NCI-H1694 treated with DMSO at 0.1 percent for 48 hours (cell line): ENCODE measurements at regions not wholly inside any gene's neighbourhood (a gene's known extent, or its start where the extent isn't known, plus 50 kb on each side); places are given as distances from the start of the nearest gene placed in this dataset.
"Not testable (repeated sequence)": the region's sequence is repeated elsewhere in the genome, so short reads cannot be mapped to it uniquely, and the experiment has no call there.

ENCODE experiments used
- DNase-seq: peaks from one replicate; lab custom pipeline; 2025; lab: John Stamatoyannopoulos, UW

DNA sequence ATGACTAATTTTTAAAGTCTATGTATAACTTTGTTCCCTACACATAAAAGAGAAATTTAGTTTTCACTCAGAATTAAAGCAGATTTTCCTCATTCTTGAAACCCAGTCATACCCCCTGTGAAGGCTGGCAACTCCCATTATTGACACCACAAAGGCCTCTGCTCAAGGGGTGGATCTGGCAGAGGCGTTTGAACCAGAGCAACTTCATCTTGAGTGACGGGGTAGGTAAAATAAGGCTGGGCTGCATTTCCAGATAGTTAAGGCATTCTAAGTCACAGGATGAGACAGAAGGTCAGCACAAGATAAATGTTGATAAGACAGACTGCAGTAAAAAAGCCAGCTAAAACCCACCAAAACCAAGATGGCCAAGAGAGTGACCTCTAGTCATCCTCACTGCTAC, 177.2 kb upstream of the OR13F1 start:
- no peak for DNase-seq

DNA sequence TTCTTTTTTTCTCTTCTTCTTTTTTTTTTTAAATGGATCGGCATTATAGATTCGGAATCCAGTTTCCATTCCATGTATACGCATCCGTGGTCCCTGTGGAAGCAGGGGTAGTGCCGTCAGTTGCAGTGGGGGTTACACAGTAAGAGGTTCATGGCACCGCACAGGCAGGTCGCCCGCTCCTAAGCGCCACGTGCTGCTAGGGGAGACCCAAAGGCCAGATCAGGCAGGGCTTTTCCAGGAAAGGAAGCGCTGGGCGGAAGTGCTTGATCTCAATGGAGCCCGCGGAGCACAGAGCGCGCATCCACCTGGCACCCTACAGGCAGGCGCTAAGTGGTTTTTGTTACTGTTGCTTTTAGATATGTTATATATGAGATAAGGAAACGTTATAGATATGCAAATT, 174.8 kb upstream of the OR13F1 start:
- DNase-seq = no peak

DNA sequence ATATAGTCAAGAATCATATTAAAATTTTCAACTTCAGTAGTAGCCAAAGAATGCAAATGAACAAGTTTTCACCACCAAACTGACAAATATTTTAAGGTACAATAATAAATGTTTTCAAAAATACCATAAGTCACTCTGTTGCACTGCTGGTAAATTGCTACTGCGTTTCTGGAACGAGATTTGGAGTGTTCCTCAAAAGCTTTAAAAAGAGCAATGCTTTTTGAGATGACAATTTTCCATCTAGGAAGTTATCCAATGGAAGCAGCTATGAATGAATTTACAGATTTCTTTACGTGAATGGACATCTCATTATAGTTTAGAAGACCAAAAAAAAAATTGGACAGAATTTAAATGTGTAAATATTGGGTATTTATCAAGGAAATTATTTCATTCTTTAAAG, 173.2 kb upstream of the OR13F1 start:
- DNase-seq = no peak

DNA sequence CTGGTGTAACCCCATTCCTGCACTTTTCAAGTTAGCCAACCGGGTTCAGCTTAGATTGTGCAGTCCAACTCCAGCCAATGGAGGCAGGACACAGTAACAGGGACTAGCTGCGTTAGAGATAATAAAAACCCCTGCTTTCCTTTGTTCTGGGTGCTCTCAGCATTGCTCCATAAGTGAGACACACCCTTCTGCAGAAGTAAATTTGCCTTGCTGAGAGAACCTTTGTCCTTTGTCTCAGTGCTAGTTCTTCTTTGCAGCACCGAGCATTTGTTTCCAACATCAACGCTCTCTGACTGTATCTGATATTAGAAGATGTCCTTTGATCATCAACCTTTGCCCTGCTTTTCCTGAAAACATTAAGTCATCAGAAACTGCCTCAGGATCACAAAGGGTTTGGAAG, 169.5 kb upstream of the OR13F1 start:
- no peak for DNase-seq

DNA sequence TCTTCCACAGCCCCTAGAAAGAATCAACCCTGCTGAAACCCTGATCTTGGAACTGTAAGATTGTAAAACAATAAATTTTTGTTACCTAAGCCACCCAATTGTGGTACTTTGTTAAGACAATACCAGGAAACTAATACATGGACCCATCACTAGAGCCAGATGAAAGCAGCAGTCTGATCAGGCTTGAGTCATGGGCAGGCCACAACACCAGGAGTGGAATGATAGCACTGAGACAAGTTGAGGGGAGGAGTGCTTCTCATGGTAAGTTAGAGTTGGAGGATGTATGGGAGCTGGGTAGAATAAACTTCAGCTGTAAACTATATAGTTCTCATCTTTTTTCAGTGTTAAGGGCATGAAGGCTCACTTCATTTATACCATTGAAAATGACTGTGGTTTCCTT, 164.4 kb upstream of the OR13F1 start:
- no peak for DNase-seq

DNA sequence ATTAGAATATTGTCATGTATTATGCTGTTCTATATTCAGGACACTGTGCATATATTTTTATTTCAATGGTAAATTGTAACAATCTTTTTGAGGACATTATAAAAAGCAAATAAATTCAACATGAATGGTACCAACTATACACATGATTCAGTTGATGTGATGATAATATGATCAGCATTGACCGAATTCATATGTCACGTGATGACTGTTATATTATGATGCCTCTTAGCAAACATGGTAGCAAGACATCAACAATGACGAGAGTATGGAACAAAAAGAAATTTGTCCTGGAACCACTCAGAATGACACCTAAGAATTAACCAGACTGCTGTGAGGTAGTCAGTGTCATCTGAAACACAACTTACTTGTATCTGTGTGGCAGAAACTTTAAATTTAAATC, 161.5 kb upstream of the OR13F1 start:
- no peak for DNase-seq

DNA sequence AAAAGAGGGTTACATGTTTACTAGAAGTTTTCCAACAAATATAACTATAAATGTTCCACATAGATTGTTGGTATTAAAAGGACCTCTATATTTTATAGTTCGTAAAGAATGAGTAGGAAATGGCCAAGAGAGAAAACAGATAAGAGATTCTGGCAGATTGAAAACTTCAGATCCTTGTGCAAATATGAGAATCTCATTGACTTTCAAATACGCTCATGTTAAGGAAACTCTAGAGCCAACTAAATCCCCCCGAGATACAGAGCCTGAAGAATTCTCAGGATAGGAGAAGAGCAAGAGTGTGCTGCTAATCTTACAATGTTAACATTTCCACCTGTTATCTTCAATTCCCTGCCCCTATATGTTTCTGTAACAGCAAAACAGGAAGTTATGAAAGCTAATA, 159.0 kb upstream of the OR13F1 start:
- no peak for DNase-seq

DNA sequence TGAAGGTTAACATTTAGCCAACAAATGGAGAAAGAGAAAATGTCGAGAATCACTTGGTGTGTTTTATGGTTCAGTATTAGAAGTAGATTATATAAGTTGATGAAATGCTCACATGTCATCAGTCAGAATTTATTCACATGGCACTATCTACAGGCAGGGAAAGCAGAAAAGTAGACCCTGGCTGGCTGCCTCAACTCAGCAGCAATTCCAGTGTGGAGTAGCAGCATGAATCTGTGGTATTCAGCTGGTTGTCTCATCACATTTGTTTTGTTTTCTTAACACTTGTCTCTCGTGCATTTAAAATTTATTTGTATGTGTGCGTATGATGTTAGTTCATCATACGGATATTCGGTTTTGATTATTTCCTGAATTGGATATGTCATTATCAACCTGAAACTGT, 153.5 kb upstream of the OR13F1 start:
- DNase-seq = no peak

DNA sequence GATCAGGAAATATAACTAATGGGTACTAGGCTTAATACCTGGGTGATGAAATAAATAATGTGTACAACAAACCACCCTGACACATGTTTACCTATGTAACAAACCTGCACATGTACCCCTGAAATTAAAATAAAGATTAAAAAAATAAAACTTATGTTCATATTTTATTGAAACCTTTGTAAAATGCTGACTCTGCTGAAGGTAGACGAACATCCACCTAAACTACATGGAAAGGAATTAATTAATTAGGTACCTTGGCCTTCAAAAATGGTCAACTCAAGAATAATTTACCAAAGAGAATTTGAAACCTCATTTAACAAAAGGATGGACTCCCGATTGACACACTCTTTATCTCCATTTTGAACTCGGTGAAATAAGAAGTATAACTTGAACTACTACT, 152.3 kb upstream of the OR13F1 start:
- DNase-seq = no peak

DNA sequence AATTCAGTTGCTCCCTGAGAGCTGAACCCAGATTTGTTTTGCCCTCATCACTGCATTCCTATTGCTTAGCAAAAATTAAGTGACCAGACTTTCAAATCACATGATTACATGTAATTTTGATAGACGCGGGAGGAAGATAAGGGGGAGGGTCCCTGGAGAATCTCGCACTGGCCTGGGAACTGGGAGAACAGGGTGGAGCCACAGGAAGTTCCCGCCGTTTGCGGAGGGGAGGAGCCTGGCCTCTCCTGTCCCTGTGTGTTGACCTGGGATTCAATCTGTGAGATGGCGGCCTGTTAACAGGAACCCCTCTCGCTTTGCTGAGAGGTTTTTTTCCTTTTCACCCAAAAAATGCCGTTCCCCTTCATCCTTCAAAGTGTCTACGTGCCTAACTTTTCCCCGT, 142.9 kb upstream of the OR13F1 start:
- DNase-seq = no peak

DNA sequence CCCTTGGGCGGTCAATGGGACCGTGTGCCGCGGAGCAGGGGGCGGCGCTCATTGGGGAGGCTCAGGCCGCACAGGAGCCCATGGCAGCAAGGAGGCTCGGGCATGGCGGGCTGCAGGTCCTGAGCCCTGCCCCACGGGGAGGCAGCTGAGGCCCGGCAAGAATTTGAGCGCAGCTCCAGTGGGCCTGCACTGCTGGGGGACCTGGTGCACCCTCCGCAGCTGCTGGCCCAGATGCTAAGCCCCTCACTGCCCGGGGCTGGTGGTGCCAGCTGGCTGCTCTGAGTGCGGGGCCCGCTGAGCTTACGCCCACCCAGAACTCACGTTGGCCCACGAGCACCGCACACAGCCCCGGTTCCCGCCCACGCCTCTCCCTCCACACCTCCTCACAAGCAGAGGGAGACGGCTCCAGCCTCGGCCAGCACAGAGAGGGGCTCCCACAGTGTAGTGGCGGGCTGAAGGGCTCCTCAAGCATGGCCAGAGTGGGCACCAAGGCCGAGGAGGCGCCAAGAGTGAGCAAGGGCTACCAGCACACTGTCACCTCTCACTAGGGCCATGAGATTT, 141.1 kb upstream of the OR13F1 start:
- no peak for DNase-seq

DNA sequence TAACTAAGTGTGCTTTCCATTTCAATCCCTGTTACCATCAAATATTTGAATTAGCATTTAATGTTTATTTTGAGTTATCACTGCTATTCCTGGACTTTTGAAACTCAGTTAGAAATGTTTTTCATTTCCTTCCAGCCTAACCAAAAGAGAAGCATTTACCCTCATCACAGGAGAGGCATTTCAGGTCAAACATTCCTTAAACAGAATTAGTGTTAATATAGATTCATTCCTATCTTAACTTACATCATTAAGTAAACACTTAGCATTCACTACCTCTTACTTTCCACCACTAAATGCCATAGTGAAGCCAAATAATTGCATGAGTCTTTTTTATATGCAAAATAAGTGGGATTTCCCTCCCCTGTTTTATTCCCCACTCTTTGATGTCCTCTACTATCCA, 136.6 kb upstream of the OR13F1 start:
- no peak for DNase-seq

DNA sequence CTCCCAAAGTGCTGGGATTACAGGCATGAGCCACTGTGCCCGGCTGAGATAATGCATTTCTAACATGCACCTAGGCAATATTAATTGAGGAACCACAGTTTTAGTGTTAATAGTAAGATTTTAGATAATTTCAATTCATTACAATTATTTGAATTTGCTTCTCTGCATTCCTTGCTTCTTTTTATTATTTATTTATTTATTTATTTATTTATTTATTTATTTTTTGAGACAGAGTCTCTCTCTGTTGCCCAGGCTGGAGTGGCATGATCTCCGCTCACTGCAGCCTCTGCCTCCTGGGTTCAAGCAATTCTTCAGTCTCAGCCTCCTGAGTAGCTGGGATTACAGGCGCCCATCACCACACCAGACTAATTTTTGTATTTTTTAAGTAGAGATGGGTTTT, 135.7 kb upstream of the OR13F1 start:
- not testable (repeated sequence) for DNase-seq

DNA sequence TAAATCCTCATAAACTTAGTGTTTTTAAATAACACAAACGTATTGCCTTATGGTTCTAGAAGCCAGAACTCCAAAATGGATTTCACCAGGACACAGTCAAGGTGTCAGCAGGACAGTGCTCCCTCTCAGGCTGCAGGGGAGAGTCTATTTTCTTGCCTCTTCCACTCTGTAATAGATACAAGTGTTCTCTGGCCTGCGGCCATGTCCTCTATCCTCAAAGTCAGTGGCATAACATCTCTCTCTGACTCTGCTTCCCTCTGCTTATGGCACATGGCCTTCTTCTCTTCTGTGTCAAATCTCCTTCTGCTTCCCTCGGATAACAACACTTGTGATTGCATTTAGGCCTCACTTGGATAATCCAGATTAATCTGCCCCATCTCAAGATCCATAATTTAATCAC, 129.4 kb upstream of the OR13F1 start:
- no peak for DNase-seq

DNA sequence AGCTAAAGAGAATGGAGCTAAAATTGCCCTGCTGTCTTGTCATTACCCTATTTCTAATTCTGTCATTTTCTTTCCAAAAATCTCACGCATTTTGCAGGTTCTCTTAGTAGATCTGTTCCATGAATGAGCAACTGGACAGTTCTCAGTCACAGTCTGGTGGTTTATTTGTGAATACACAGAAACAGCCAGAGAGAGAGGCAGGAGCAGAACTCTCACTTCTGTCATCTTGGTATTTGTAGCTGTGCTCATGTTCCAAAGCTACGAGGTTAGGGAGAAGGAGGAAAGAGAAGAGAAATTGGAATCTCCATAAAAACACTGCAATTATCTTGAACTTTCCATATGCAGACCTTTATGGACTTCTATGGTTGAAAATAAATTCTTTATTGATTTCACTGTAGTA, 118.0 kb upstream of the OR13F1 start:
- DNase-seq = no peak

DNA sequence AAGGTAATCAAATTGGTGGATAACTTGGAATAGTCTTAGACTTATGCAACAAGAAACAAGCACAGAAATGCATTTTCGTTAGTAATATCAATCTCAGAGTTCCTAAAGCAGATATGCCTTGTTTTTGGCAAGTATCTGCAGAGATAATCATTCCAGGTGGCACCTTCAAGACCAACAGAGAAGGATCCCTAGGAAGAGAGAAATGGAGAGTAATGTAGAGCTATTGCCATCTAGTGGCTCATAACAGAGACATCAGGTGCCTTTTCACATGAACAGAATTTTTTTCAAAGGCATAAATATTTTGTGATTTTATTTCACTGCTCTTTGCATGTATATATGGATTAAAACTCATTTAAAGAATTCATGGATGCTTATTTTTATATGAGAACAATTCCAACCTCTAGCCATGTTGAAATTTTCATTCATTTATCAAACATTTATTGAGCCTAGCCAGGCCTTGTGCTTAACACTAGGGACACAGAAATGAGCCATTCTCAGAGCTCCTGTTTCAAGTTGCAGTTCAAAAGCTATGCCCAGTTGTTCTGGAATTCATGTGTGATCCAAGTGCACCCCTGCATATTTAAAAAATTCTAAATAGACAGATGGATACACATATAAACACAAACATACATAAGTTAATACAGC, 117.5 kb upstream of the OR13F1 start:
- DNase-seq = peak; percentile 57

DNA sequence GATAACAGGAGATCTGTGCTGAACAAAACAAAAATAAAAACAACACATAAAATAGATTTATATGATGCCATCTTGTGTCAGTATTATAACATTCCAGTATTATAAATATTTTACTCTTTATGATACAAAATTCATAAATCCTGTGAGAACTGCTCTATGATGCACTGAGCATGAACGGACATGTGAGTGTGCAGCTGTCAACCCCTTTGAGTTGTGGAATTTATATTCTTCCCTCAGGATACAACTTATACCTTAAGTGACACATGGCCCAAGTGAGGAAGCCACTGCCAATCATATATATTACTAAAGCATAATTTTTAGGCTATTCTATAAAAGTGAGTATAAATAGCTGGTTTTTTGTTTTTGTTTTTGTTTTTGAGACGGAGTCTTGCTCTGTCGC, 116.0 kb upstream of the OR13F1 start:
- no peak for DNase-seq

DNA sequence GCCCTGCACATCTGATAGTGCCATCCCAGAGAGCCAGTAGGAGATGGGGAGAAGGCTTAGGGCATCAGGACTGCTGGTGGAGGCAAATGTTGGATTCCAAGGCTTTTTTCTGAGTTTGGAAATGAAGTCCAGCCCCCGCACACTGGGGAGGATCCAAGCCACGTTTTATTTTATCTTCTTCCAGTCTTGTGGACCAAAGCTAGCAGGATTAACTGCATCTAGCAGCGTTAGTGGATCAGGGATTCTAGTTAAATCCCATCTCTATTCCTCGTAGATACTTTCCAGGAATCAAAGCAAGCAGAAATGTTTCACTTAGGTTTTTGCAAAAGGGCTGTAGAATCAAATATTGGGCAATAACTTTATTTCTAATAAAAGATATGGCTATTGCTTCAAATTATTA, 114.7 kb upstream of the OR13F1 start:
- no peak for DNase-seq

DNA sequence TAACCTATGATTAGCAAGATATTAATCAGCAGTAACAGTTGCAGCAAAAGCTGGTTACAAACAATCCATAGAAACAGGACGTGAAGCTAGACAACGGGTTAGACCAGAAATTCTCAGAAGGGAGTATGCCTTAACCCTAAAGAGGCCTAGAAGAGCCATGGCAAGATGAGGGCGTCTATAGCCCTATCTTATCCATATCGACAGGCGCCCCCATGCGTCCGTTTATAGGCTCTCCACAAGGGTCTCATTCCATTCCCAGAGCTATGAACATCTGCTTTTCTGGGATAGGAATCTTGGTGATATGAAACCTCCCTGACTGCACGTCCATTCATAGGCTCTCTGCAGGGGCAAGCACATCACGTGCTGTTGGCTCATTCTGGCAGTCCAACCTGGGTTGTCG, 109.2 kb upstream of the OR13F1 start:
- not testable (repeated sequence) for DNase-seq

DNA sequence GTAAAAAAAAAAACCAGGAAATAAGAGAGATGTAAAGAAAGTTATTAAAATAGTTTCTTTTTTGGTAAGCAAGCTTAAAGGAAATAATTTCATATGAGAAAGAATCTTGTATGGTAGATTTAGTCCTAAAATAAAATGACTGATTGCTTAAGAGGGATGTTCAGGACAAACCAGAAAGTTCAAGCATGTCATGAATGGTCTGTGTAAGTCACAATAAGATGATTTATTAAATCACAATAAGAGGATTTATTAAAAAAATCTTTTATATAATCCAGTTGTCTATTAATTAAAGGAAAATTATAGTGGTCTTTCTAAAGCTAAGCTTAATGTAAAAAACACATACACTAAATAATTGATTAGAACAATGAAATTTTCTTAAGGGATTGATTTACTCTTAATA, 91.8 kb upstream of the OR13F1 start:
- no peak for DNase-seq

DNA sequence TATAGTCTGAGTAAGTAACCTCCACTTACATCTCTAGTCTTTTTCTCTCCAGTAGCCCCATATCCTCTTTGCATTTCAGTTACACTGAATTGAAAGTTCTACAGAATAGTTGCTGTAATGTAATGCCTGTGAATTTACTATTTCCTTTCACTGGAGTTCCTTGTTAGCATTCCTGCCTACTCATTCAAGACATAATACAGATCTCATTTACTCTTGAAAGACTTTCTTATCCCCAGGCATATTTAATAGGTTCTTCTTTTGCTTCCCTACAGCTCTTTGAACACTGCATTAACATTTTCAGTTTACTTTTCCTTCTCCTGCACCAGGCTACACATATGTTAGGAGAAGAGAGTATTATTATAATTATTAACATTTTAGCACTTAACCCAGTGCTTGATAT, 87.6 kb upstream of the OR13F1 start:
- no peak for DNase-seq

DNA sequence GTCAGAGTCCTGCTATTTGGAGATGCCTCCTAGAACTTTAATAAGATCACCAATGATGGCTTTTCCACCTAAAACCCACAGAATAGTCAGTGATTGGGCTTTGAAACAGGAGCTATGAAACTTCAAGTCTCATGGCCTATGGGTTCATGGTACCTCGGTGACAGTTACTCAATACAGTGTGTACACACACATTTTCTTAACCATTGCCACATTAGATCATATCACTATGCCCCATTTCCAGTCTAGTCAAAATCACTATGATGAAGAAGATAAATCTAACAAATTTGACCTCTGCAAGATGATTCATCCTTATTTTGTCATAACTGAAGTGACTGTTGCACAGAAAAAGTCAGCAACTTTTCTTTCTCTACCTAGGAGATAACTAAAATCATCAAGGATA, 86.8 kb upstream of the OR13F1 start:
- DNase-seq = no peak

DNA sequence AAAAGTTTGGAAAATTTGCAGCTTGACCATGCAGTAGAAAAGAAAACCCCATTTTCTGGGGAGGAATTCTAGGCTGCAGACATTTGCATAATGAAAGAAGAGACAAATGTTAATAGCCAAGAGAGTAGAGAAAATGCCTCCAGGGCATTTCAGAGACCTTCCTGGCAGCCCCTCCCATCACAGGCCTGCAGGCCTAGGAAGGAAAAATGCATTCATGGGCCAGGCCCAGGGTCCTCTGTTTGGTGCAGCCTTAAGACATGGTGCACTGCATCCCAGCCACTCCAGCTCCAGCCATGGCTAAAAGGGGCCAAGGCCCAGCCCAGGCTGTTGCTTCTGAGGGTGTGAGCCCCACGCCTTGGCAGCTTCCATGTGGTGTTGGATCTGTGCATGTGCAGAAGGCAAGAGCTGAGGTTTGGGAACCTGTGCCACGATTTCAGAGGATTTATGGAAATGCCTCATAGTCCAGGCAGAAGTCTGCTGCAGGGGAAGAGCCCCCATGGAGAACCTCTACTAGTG, 75.0 kb upstream of the OR13F1 start:
- no peak for DNase-seq

DNA sequence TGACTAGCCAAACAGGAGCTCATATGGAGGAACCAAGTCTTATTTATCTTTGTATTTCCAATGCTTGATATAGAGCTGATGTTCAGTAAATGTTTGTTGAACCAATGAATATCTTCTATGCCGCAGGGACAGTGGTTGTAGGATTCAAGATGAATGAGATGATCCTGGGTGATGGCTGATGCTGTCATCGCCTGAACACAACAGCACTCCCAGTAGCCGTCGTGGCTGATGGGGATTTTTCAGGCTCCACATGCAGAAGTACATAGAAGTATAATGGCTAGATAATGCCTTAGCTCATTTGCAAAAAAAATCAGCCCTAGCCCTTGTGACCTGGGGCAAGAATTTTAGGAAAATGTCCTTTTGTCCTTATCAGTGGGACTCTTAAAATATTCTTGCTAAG, 69.0 kb upstream of the OR13F1 start:
- no peak for DNase-seq
